Vagina (tissue), 2 donors: ENCODE measurements at regions not wholly inside any gene's neighbourhood (a gene's known extent, or its start where the extent isn't known, plus 50 kb on each side); places are given as distances from the start of the nearest gene placed in this dataset.

Experiments
- DNase-seq, 2 donors: peaks; one replicate each; pipeline ENCODE4 v3.0.0-alpha.2; 2017; ENCODE audit errors: extremely low spot score in 2 of 2
- H3K27ac ChIP-seq: fragments of 200-600 bp; sonication (generic); one replicate; pipeline ENCODE4 v1.5.1; 2019
- H3K27me3 ChIP-seq: fragments of 200-600 bp; sonication (generic); one replicate; pipeline ENCODE4 v1.5.1; 2019
- H3K36me3 ChIP-seq, 2 donors: fragments of 200-600 bp; sonication (generic); one replicate each; pipeline ENCODE4 v1.5.1; 2017 to 2019
- H3K4me1 ChIP-seq: fragments of 200-600 bp; sonication (generic); one replicate; pipeline ENCODE4 v1.5.1; 2019
- H3K4me3 ChIP-seq, 2 donors: fragments of 200-600 bp; sonication (generic); 1 replicate in 1 of 2; 2 replicates in 1 of 2; pipeline ENCODE4 v1.5.1; 2016 to 2019
- H3K9me3 ChIP-seq: fragments of 200-600 bp; sonication (generic); one replicate; pipeline ENCODE4 v1.5.1; 2019
- POLR2A ChIP-seq, 2 donors: fragments of 450-650 bp; IDR thresholded peaks; one replicate each; pipeline ENCODE4 v1.6.1; 2017; ENCODE audit warnings: antibody characterized with exemption in 2 of 2, mild to moderate bottlenecking in 2 of 2, moderate library complexity in 2 of 2
- POLR2AphosphoS5 ChIP-seq, 2 donors: sonication (generic); formaldehyde crosslinking; IDR thresholded peaks; one replicate each; pipeline ENCODE4 v1.9.0; 2017; ENCODE audit warnings: antibody characterized with exemption in 2 of 2, mild to moderate bottlenecking in 2 of 2, low read depth in 1 of 2; ENCODE audit not compliant: insufficient read depth in 1 of 2
- intact Hi-C: fragments of 100-400 bp; cut with DNase I; formaldehyde crosslinking; loops from one replicate; pipeline ENCODE4 v1.15.1; 2023
- TF ChIP-seq, protein P1 (sequence below), 3 experiments: fragments of 450-650 bp in 2 of 3; fragments of 200-600 bp in 1 of 3; sonication (generic) in 1 of 3; IDR thresholded peaks; one replicate each; pipeline ENCODE4 v1.5.1; 2017 to 2019; ENCODE audit warnings: antibody characterized with exemption in 3 of 3, mild to moderate bottlenecking in 2 of 3, moderate library complexity in 2 of 3

GRCh38 chr12:58528271-58528670 is 392.0 kb downstream of the LRIG3 start:
- H3K4me3 ChIP-seq = no peak overlapping the region
- TF ChIP-seq POLR2A (IDR thresholded peaks at IDR 0.05) (no peak), POLR2AphosphoS5 (IDR thresholded peaks at IDR 0.05; ENCODE audit: insufficient read depth in 1 of 2, low read depth in 1 of 2) (no peak)
- TF ChIP-seq, protein P1, sequence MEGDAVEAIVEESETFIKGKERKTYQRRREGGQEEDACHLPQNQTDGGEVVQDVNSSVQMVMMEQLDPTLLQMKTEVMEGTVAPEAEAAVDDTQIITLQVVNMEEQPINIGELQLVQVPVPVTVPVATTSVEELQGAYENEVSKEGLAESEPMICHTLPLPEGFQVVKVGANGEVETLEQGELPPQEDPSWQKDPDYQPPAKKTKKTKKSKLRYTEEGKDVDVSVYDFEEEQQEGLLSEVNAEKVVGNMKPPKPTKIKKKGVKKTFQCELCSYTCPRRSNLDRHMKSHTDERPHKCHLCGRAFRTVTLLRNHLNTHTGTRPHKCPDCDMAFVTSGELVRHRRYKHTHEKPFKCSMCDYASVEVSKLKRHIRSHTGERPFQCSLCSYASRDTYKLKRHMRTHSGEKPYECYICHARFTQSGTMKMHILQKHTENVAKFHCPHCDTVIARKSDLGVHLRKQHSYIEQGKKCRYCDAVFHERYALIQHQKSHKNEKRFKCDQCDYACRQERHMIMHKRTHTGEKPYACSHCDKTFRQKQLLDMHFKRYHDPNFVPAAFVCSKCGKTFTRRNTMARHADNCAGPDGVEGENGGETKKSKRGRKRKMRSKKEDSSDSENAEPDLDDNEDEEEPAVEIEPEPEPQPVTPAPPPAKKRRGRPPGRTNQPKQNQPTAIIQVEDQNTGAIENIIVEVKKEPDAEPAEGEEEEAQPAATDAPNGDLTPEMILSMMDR (IDR thresholded peaks at IDR 0.05) = no peak
- H3K4me1 ChIP-seq = peaks cover 14% of the 10 kb centered on the region
- no peak for DNase-seq
- intact Hi-C loops = no loop called here
- H3K36me3 ChIP-seq = no peaks in the 10 kb centered on the region
- peak overlapping the region; percentile 56 for H3K27ac ChIP-seq
- H3K27me3 ChIP-seq = no peaks in the 10 kb centered on the region
- H3K9me3 ChIP-seq = no peaks in the 10 kb centered on the region

DNA sequence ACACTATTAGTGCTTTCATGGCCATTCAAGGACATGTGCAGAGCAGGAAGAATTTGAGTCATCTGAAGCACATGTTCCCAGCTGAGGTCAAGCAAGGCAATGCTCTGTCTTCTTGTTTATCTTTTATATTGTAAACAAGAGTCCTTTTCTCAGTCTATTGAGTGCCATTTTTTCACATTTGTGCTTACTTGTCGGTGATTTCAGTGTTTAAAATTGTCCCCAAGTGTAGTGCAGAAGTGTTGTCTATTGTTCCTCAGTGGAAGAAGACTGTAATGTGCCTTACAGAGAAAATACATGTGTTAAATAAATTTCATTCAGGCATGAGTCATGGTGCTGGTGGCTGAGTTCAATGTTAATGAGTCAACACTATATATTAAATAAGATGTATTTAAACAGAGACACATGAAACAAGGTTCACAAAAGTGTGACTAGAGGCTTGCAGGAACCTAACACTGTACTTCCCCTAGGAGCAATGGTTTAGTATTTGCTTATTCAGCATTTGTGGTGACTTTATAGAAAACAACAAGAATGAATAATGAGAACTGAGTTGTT is 391.1 kb downstream of the LRIG3 start:
- intact Hi-C loops = no loop called here
- no peak for DNase-seq
- Histone ChIP-seq H3K4me1 (peaks cover 14% of the 10 kb centered on the region), H3K36me3 (no peaks in the 10 kb centered on the region), H3K27me3 (no peaks in the 10 kb centered on the region), H3K27ac (peak overlapping the region; percentile 56), H3K4me3 (no peak overlapping the region), H3K9me3 (no peaks in the 10 kb centered on the region)
- no peak for TF ChIP-seq POLR2AphosphoS5 (IDR thresholded peaks at IDR 0.05; ENCODE audit: insufficient read depth in 1 of 2, low read depth in 1 of 2)
- TF ChIP-seq POLR2A (IDR thresholded peaks at IDR 0.05) = no peak
- TF ChIP-seq, protein P1 (IDR thresholded peaks at IDR 0.05) = no peak

- no peaks in the 10 kb centered on the region for H3K36me3 ChIP-seq
- H3K4me3 ChIP-seq = no peak overlapping the region
- peaks cover 14% of the 10 kb centered on the region for H3K4me1 ChIP-seq
- H3K27me3 ChIP-seq = no peaks in the 10 kb centered on the region
- DNase-seq = no peak
- intact Hi-C loops = no loop called here
- H3K9me3 ChIP-seq = no peaks in the 10 kb centered on the region
- TF ChIP-seq POLR2AphosphoS5 (IDR thresholded peaks at IDR 0.05; ENCODE audit: insufficient read depth in 1 of 2, low read depth in 1 of 2) = no peak
- no peak for TF ChIP-seq POLR2A (IDR thresholded peaks at IDR 0.05)
- TF ChIP-seq, protein P1 (IDR thresholded peaks at IDR 0.05) = no peak
- H3K27ac ChIP-seq = peak overlapping the region; percentile 56
Measured at GRCh38 chr12:58529897-58530741, 390.2 kb downstream of the LRIG3 start.

DNA sequence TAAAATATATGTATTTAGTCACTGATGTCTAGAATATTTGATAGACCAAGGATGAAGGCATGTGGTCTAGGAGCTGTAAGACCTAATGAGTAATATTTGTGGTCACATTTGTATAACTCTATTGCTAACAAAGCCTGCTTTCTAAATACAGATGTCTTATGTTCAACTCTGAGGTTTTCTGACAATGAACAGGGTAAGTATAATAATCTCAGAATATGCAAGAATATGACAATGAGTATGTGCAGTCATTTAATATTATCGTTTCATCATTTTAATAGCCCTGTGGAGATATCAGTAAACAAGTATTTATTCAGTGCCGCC is 389.6 kb downstream of the LRIG3 start:
- Histone ChIP-seq H3K27me3 (no peaks in the 10 kb centered on the region), H3K4me1 (peaks cover 14% of the 10 kb centered on the region), H3K9me3 (no peaks in the 10 kb centered on the region), H3K36me3 (no peaks in the 10 kb centered on the region), H3K4me3 (no peak overlapping the region), H3K27ac (no peak overlapping the region)
- DNase-seq = no peak
- TF ChIP-seq POLR2A (IDR thresholded peaks at IDR 0.05) (no peak), POLR2AphosphoS5 (IDR thresholded peaks at IDR 0.05; ENCODE audit: insufficient read depth in 1 of 2, low read depth in 1 of 2) (no peak)
- TF ChIP-seq, protein P1 (IDR thresholded peaks at IDR 0.05) = no peak
- intact Hi-C loops = no loop called here
